Stomach (tissue), 4 donors: ENCODE measurements at regions not wholly inside any gene's neighbourhood (a gene's known extent, or its start where the extent isn't known, plus 50 kb on each side); places are given as distances from the start of the nearest gene placed in this dataset.

Experiments
- EP300 ChIP-seq: sonication (generic); formaldehyde crosslinking; IDR thresholded peaks from one replicate; pipeline ENCODE4 v1.6.1; 2017; ENCODE audit warnings: antibody characterized with exemption
- TF ChIP-seq, protein P1 (sequence below), 7 experiments: fragments of 450-650 bp in 4 of 7; fragments of 200-600 bp in 3 of 7; sonication (generic) in 3 of 7; IDR thresholded peaks; one replicate each; pipeline ENCODE4 v1.5.1; 2016 to 2019; ENCODE audit warnings: antibody characterized with exemption in 7 of 7, control low read depth in 2 of 7, mild to moderate bottlenecking in 1 of 7

DNA sequence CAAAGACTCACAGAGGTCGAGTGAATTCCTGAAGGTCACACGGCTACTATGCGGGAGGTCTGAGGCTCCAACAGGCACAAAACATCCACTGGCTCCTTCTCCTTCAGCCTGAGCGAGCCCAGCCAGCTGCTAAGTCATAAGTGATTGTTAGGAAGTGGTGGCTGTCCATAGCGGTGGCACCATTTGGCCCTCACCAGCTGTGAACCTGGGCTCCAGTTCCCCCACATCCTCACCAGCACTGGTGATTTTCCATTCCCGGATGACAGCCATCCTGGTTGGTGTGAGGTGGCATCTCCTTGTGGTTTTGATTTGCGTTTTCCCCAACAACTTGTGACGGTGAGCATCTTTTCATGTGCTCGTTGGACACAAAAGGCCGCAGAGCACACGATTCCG, 302.8 kb downstream of the FOXL1 start:
- TF ChIP-seq, protein P1, sequence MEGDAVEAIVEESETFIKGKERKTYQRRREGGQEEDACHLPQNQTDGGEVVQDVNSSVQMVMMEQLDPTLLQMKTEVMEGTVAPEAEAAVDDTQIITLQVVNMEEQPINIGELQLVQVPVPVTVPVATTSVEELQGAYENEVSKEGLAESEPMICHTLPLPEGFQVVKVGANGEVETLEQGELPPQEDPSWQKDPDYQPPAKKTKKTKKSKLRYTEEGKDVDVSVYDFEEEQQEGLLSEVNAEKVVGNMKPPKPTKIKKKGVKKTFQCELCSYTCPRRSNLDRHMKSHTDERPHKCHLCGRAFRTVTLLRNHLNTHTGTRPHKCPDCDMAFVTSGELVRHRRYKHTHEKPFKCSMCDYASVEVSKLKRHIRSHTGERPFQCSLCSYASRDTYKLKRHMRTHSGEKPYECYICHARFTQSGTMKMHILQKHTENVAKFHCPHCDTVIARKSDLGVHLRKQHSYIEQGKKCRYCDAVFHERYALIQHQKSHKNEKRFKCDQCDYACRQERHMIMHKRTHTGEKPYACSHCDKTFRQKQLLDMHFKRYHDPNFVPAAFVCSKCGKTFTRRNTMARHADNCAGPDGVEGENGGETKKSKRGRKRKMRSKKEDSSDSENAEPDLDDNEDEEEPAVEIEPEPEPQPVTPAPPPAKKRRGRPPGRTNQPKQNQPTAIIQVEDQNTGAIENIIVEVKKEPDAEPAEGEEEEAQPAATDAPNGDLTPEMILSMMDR (IDR thresholded peaks at IDR 0.05): no peak
- TF ChIP-seq EP300: no peak
